Skeletal muscle satellite cell (primary cell): ENCODE measurements at regions not wholly inside any gene's neighbourhood (a gene's known extent, or its start where the extent isn't known, plus 50 kb on each side); places are given as distances from the start of the nearest gene placed in this dataset.

Source experiments
- H3K27me3 ChIP-seq: 2 replicates; pipeline ENCODE4 v1.7.0; 2013; ENCODE audit warnings: low read length; ENCODE audit not compliant: control insufficient read depth, insufficient read depth
- H3K36me3 ChIP-seq: 2 replicates; pipeline ENCODE4 v1.7.0; 2013; ENCODE audit warnings: mild to moderate bottlenecking, control low read depth, low read length; ENCODE audit not compliant: insufficient read depth
- H3K4me1 ChIP-seq: 2 replicates; pipeline ENCODE4 v1.7.0; 2013; ENCODE audit warnings: low read length; ENCODE audit not compliant: control insufficient read depth, insufficient read depth
- H3K4me2 ChIP-seq: 2 replicates; pipeline ENCODE4 v1.7.0; 2013; ENCODE audit warnings: mild to moderate bottlenecking, low read length
- H3K4me3 ChIP-seq: 2 replicates; pipeline ENCODE4 v1.7.0; 2013; ENCODE audit warnings: low read length
- H3K9ac ChIP-seq: 2 replicates; pipeline ENCODE4 v1.7.0; 2013; ENCODE audit warnings: mild to moderate bottlenecking, low read depth, low read length, moderate library complexity
- H3K9me3 ChIP-seq: replicated peaks from 2 replicates; pipeline ENCODE4 v1.7.0; 2013; ENCODE audit warnings: mild to moderate bottlenecking, control low read depth, low read length

DNA sequence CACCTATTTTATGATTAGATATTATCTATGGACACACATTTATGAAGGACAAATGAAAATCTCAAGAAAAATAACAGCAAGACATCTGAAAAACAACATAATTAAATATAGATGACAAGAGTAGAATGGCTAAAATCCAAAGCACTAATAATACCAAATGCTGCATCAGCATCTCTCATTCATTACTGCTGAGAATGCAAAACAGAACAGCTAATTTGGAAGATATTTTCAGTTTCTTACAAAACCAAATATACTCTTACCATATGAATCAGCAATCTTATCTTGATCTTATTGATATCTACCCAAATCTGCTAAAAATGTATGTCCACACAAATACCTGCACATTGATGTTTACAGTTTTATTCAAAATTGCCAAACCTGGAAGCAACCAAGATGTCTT lies 829.1 kb upstream of the MIR17HG start:
- Histone ChIP-seq H3K9ac (no peak overlapping the region), H3K36me3 (no peaks in the 10 kb centered on the region), H3K4me3 (no peak overlapping the region), H3K4me1 (no peaks in the 10 kb centered on the region), H3K9me3 (peaks cover 5% of the 10 kb centered on the region), H3K4me2 (no peak overlapping the region), H3K27me3 (no peaks in the 10 kb centered on the region)

DNA sequence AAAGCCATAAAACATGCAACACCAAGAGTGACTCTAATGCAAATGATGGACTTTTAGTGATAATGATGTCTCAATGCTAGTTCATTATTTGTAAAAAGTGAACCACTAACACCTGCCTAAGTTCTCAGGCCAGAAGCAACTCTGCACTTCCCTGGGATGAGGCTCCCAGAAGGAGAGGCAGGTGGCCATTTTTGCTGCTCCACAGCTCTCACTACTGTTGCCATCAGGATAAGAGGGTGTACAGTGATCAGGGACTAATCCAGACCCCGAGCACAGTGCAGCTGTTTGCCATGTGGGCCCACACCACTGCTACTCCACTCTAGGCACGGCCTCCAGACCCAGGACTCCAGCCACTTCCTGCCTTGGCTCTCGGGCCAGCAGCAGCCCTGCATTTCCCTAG lies 828.3 kb upstream of the MIR17HG start:
- Histone ChIP-seq H3K4me2 (no peak overlapping the region), H3K9me3 (peaks cover 5% of the 10 kb centered on the region), H3K27me3 (no peaks in the 10 kb centered on the region), H3K36me3 (no peaks in the 10 kb centered on the region), H3K4me1 (no peaks in the 10 kb centered on the region), H3K4me3 (no peak overlapping the region), H3K9ac (no peak overlapping the region)

DNA sequence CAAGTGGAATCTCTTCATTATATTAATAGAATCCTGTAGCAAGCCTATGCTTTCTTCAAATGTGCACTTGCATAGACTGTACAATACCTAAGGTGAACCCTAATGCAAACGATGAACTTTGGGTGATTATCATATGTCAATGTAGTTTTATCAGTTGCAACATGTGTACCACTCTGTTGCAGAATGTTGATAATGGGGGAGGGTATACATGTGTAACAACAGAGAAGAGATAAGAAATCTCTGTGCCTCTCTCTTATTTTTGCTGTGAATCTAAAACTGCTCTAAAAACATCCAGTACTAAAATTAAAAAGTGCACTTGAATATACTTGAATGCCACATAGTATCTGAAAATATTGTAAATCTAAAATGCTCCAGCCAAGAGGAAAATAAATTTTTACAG lies 820.8 kb upstream of the MIR17HG start:
- H3K4me2 ChIP-seq, result no peak overlapping the region
- H3K27me3 ChIP-seq, result no peaks in the 10 kb centered on the region
- no peak overlapping the region for H3K9ac ChIP-seq
- no peaks in the 10 kb centered on the region for H3K36me3 ChIP-seq
- H3K9me3 ChIP-seq, result peaks cover 5% of the 10 kb centered on the region
- H3K4me1 ChIP-seq, result no peaks in the 10 kb centered on the region
- no peak overlapping the region for H3K4me3 ChIP-seq

DNA sequence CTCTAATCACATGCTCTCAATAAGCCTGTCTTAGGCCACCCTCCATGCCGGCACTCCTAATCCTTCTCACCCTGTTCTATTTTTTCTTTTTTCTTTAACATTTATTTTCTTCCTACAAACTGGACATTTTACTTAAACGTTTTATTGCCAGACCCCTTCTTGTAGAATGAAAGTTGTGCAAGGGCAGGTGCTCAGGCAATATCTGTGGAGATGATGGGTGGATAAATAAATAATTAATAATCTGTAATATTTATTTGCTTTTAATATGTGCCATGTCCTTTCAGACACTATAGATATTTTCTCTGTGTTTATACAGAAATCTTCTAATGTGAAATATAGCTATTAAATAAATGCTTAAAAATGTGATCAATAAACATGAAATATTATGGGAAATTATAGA lies 815.7 kb upstream of the MIR17HG start:
- H3K4me2 ChIP-seq, result no peak overlapping the region
- no peaks in the 10 kb centered on the region for H3K4me1 ChIP-seq
- H3K9ac ChIP-seq, result no peak overlapping the region
- no peaks in the 10 kb centered on the region for H3K9me3 ChIP-seq
- H3K36me3 ChIP-seq, result no peaks in the 10 kb centered on the region
- no peak overlapping the region for H3K4me3 ChIP-seq
- H3K27me3 ChIP-seq, result no peaks in the 10 kb centered on the region

DNA sequence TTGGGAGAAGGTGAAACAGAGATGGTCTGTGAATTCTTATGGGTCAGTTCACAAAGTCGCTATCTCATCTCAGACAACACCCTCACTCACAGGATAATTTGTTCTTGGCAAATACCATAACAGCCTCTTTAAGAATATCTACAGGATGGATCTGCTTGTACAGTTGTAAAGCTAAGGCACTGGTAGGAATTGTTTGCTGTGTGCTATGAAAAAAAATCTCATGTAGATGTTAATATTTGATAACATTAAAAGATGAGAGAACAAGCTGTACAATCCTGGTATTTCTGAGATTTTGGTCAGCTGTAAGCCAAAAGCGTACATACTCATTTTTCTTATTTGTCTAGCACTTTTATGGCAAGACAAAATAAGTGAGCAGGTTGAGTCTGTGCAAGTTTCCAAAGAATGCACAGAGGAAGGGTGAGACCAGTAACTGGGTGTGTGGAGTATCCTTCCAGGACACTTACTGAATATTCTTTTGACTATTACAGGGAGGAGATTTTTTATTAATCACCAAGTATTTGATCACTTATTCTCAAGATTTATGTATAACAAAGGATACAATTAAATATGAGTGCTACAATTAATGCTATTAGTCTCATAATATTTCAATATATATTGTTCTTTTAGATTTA lies 814.5 kb upstream of the MIR17HG start:
- Histone ChIP-seq H3K9ac (no peak overlapping the region), H3K36me3 (no peaks in the 10 kb centered on the region), H3K27me3 (no peaks in the 10 kb centered on the region), H3K4me2 (no peak overlapping the region), H3K9me3 (no peaks in the 10 kb centered on the region), H3K4me3 (no peak overlapping the region), H3K4me1 (no peaks in the 10 kb centered on the region)

DNA sequence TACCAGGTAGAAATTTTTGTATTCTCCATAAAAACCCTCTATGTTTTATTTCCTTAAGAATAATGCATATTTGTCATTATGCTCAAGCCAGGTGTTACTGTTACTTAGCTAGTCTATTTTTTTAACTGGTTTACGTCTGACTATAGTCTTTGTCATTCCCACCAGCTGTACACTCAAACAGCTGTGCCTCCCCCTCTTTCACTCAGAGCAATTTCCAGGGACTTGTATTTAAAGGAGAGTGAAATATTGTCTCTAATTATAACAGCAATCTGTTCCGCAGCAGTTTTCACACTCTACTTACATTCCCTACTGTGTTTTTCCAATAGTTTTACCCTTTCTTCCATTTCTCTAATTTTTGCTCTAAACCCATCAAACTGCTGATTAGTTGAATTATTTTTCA lies 813.6 kb upstream of the MIR17HG start:
- H3K4me1 ChIP-seq, result no peaks in the 10 kb centered on the region
- H3K27me3 ChIP-seq, result no peaks in the 10 kb centered on the region
- H3K4me2 ChIP-seq, result no peak overlapping the region
- no peak overlapping the region for H3K4me3 ChIP-seq
- no peaks in the 10 kb centered on the region for H3K36me3 ChIP-seq
- H3K9me3 ChIP-seq, result no peaks in the 10 kb centered on the region
- no peak overlapping the region for H3K9ac ChIP-seq

DNA sequence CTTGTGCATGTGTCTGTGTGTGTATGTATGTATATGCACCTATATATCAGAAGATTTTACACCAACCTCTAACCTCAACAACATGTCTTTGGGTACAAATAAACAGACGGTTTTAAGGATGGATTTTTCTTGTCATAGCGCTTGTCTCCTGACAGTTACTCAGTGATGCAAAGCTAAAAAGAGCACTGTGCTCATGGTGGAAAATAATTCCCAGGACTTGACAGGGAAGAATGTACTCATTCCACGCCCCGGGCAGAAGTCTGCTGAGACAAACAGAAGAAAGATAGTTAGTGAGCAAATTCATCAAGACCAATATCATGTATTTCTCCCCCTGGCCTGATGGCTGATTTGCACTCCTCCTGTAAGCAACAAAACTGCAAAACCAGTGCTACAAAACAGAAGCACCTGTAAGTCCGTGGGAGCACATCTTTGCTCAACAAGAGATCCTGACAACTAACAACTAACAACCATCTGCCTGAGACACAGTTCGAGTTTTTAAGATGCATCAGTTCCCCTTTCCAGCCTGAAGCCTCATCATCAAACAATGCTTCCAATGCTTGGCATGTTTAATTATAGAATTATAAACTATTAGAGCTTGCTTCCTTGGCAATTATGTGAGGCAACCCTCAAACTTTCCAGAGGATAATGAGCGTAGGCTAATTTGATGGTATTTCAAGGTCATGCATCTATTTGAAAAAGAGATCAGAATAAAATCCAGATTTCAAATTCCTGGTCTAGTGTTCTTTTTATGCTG lies 812.7 kb upstream of the MIR17HG start:
- Histone ChIP-seq H3K4me2 (no peak overlapping the region), H3K27me3 (no peaks in the 10 kb centered on the region), H3K4me1 (no peaks in the 10 kb centered on the region), H3K4me3 (no peak overlapping the region), H3K9me3 (no peaks in the 10 kb centered on the region), H3K36me3 (no peaks in the 10 kb centered on the region), H3K9ac (no peak overlapping the region)

DNA sequence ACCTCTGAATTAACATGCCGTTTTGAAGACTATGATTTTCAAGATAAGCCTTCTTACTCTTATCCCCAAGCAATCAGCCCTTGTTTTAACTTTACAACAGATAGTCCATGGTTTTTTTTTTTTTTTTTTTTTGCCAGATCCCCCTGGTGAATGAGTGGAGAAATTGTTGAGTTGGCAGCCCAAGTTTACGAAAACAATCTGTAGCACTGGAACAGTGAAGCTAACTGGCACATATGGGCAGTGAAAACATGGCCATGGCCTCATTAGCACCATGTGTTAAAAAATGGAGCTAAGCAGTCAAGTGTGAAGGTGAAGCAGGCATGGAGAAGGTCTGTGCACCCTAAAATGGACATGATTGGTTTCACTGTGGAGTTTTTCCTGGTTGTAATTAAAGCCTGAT lies 812.1 kb upstream of the MIR17HG start:
- Histone ChIP-seq H3K4me1 (no peaks in the 10 kb centered on the region), H3K27me3 (no peaks in the 10 kb centered on the region), H3K4me2 (no peak overlapping the region)

DNA sequence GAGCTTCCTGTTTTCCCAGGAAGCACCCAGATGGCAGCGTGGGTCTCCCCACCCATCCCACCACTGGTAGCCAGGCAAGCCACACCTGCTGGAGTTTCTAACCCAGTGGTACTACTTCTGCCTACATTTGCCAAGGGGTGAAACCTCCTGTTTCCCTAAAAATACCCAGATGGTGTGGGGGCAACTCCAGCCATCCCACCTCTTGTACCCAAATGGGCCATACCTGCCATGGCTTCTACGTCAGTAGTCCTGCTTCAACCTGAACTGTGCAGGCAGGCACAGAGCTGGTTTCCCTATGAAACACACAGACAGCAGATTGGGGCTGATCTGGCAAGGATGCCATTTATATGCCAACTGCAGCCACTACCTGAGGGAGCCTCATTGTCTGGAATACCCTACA lies 809.4 kb upstream of the MIR17HG start:
- Histone ChIP-seq H3K9ac (no peak overlapping the region), H3K9me3 (no peaks in the 10 kb centered on the region), H3K4me2 (no peak overlapping the region), H3K36me3 (no peaks in the 10 kb centered on the region), H3K27me3 (no peaks in the 10 kb centered on the region), H3K4me3 (no peak overlapping the region), H3K4me1 (no peaks in the 10 kb centered on the region)

More for the DNA sequence above, 812.1 kb upstream of the MIR17HG start:
- Histone ChIP-seq H3K9me3 (no peaks in the 10 kb centered on the region), H3K9ac (no peak overlapping the region), H3K4me3 (no peak overlapping the region), H3K36me3 (no peaks in the 10 kb centered on the region)

DNA sequence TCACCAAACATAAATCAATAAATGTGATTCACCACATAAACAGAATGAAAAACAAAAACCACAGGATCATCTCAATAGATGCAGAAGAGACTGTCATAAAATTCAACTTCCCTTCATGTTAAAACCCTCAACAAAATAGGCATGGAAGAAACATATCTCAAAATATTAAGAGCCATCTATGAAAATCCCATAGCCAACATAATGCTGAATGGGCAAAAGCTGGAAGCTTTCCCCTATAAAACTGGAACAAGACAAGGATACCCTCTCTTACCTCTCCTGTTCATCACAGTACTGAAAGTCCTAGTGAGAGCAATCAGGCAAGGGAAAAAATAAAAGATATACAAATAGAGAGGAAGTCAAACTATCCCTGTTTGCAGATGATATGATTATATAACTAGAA lies 806.1 kb upstream of the MIR17HG start:
- Histone ChIP-seq H3K36me3 (no peaks in the 10 kb centered on the region), H3K27me3 (no peaks in the 10 kb centered on the region), H3K9me3 (no peaks in the 10 kb centered on the region), H3K9ac (no peak overlapping the region), H3K4me2 (no peak overlapping the region), H3K4me3 (no peak overlapping the region), H3K4me1 (no peaks in the 10 kb centered on the region)

DNA sequence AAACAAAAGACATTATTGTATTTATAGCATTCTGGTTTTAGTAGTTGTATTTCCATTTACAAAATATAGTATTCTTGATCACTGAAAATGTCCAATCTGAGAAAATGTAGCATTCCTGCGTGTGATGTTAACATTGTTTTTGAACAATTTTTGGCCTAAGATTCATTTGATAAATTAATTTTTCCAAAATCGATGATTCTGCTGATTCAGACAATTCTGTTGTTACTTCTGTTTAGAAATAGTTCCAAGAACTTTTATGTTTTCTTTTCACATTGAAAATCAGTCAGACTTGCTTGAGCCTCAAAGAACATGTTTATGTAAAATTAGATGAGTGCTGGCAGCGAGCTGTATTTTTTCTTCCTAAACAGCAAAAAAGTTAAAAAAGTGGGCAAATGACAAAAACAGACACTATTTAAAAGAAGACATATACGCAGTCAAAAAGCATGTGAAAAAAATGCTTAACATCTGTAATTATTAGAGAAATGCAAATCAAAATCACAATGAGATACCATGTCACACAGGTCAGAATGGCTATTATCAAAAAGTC lies 804.5 kb upstream of the MIR17HG start:
- H3K9ac ChIP-seq, result no peak overlapping the region
- no peak overlapping the region for H3K4me2 ChIP-seq
- no peaks in the 10 kb centered on the region for H3K4me1 ChIP-seq
- no peaks in the 10 kb centered on the region for H3K27me3 ChIP-seq
- H3K36me3 ChIP-seq, result no peaks in the 10 kb centered on the region
- no peaks in the 10 kb centered on the region for H3K9me3 ChIP-seq
- H3K4me3 ChIP-seq, result no peak overlapping the region
